SK-N-SH (cell line): ENCODE measurements at regions not wholly inside any gene's neighbourhood (a gene's known extent, or its start where the extent isn't known, plus 50 kb on each side); places are given as distances from the start of the nearest gene placed in this dataset.

Experiments used
- CTCF ChIA-PET: fragments of 300-600, 350-600 bp; formaldehyde crosslinking; extraction: SDS; loops from one replicate; lab custom pipeline; 2021; lab: Yijun Ruan, JAX
- POLR2A ChIA-PET: fragments of 350-600 bp; sonication (Branson Sonifier 250); formaldehyde crosslinking; extraction: SDS; loops from one replicate; lab custom pipeline; 2020; ENCODE audit warnings: antibody characterized with exemption, inconsistent platforms; lab: Yijun Ruan, JAX
- DNase-seq: peaks from one replicate; pipeline ENCODE4 v3.0.0; 2012
- H2AFZ ChIP-seq: fragments of 200-600 bp; sonication (generic); 2 replicates; pipeline ENCODE4 v1.8.1; 2016; ENCODE audit warnings: antibody characterized with exemption, mild to moderate bottlenecking, low read depth
- H3F3A ChIP-seq: fragments of 200-600 bp; sonication (generic); replicated peaks from 2 replicates; pipeline ENCODE3; 2016; ENCODE audit warnings: antibody characterized with exemption, mild to moderate bottlenecking; ENCODE audit not compliant: insufficient read depth
- H3K27ac ChIP-seq, 2 experiments: fragments of 200-500 bp in 1 of 2; fragments of 200-600 bp in 1 of 2; sonication (Bioruptor generic) in 1 of 2; sonication (generic), shearing (Covaris generic) in 1 of 2; 2 replicates each; pipeline versions ENCODE4 v1.5.1 to v1.6.1; 2014 to 2016; ENCODE audit warnings: low read depth in 2 of 2, inconsistent platforms in 1 of 2, low read length in 1 of 2, mild to moderate bottlenecking in 1 of 2, mixed read lengths in 1 of 2
- H3K27me3 ChIP-seq: fragments of 200-600 bp; sonication (generic), shearing (Covaris generic); 2 replicates; pipeline ENCODE4 v1.6.1; 2016; ENCODE audit warnings: mixed run types; ENCODE audit not compliant: insufficient read depth
- H3K36me3 ChIP-seq, 2 experiments: fragments of 200-500 bp in 1 of 2; fragments of 200-600 bp in 1 of 2; sonication (Bioruptor generic) in 1 of 2; sonication (generic) in 1 of 2; replicated peaks in 1 of 2; 2 replicates each; pipeline versions ENCODE3 to v1.5.1; 2014 to 2016; ENCODE audit warnings: low read length in 1 of 2, mild to moderate bottlenecking in 1 of 2; ENCODE audit not compliant: insufficient read depth in 2 of 2, control insufficient read depth in 1 of 2
- H3K4me1 ChIP-seq, 2 experiments: fragments of 200-500 bp in 1 of 2; fragments of 200-600 bp in 1 of 2; sonication (Bioruptor generic) in 1 of 2; sonication (generic), shearing (Covaris generic) in 1 of 2; 2 replicates each; pipeline versions ENCODE4 v1.5.1 to v1.6.1; 2014 to 2016; ENCODE audit warnings: low read depth in 1 of 2, low read length in 1 of 2, mixed run types in 1 of 2; ENCODE audit not compliant: insufficient read depth in 2 of 2, control insufficient read depth in 1 of 2
- H3K4me2 ChIP-seq: fragments of 200-600 bp; sonication (generic), shearing (Covaris generic); 2 replicates; pipeline ENCODE4 v1.6.1; 2017; ENCODE audit warnings: mixed run types
- H3K4me3 ChIP-seq, 2 experiments: fragments of 200-500 bp in 1 of 2; fragments of 200-600 bp in 1 of 2; sonication (Bioruptor generic) in 1 of 2; sonication (generic), shearing (Covaris generic) in 1 of 2; 2 replicates each; pipeline versions ENCODE4 v1.5.1 to v1.8.1; 2014 to 2016; ENCODE audit warnings: low read depth in 2 of 2, inconsistent platforms in 1 of 2, low read length in 1 of 2, mild to moderate bottlenecking in 1 of 2, mixed read lengths in 1 of 2, moderate library complexity in 1 of 2
- H3K79me2 ChIP-seq: fragments of 200-600 bp; sonication (generic); 2 replicates; pipeline ENCODE4 v1.8.1; 2017; ENCODE audit warnings: mild to moderate bottlenecking; ENCODE audit not compliant: insufficient read depth
- H3K9ac ChIP-seq: fragments of 200-600 bp; sonication (generic); 2 replicates; pipeline ENCODE4 v1.6.1; 2017; ENCODE audit warnings: mixed run types
- H3K9me2 ChIP-seq: fragments of 200-600 bp; sonication (generic); 2 replicates; pipeline ENCODE4 v1.6.1; 2017; ENCODE audit warnings: mixed run types
- H3K9me3 ChIP-seq: fragments of 200-600 bp; sonication (generic); 2 replicates; pipeline ENCODE4 v1.6.1; 2017; ENCODE audit warnings: mixed run types, mild to moderate bottlenecking, moderate library complexity
- H4K20me1 ChIP-seq: fragments of 200-600 bp; sonication (generic); 2 replicates; pipeline ENCODE4 v1.6.1; 2017; ENCODE audit warnings: mild to moderate bottlenecking, mixed run types; ENCODE audit not compliant: insufficient read depth
- EZH2phosphoT487 ChIP-seq: fragments of 200-600 bp; sonication (generic); IDR thresholded peaks from 2 replicates; pipeline ENCODE4 v1.6.1; 2017; ENCODE audit warnings: low read depth, mixed run types, mild to moderate bottlenecking, antibody characterized with exemption, moderate library complexity, borderline replicate concordance
- FOXM1 ChIP-seq: IDR thresholded peaks from 2 replicates; pipeline ENCODE4 v1.4.0; 2012; ENCODE audit warnings: low read depth, mild to moderate bottlenecking
- GATA2 ChIP-seq: sonication (generic); formaldehyde crosslinking; IDR thresholded peaks from 2 replicates; pipeline ENCODE4 v1.5.0; 2020; ENCODE audit warnings: mild to moderate bottlenecking, missing genetic modification reagents
- JUND ChIP-seq: IDR thresholded peaks from 2 replicates; pipeline ENCODE4 v1.4.0; 2012
- MXI1 ChIP-seq: IDR thresholded peaks from 2 replicates; pipeline ENCODE4 v1.6.1; 2012; ENCODE audit warnings: mild to moderate bottlenecking, low read depth, low read length, improper control_type of control experiment
- NFIC ChIP-seq: IDR thresholded peaks from 2 replicates; pipeline ENCODE4 v1.4.0; 2012; ENCODE audit warnings: borderline replicate concordance
- POLR2AphosphoS5 ChIP-seq: IDR thresholded peaks from 2 replicates; pipeline ENCODE4 v1.6.1; 2012; ENCODE audit warnings: low read depth, low read length
- RCOR1 ChIP-seq: fragments of 150-350 bp; IDR thresholded peaks from 2 replicates; pipeline ENCODE4 v1.6.1; 2017; ENCODE audit warnings: antibody characterized with exemption, low read length
- RFX5 ChIP-seq: IDR thresholded peaks from 2 replicates; pipeline ENCODE4 v1.6.1; 2012; ENCODE audit warnings: mild to moderate bottlenecking, improper control_type of control experiment, low read length
- RXRA ChIP-seq: IDR thresholded peaks from 2 replicates; pipeline ENCODE4 v1.4.0; 2012; ENCODE audit warnings: low read depth, mild to moderate bottlenecking, borderline replicate concordance
- SIN3A ChIP-seq: IDR thresholded peaks from 2 replicates; pipeline ENCODE4 v1.6.1; 2012; ENCODE audit warnings: low read depth, mild to moderate bottlenecking, low read length, moderate library complexity, borderline replicate concordance
- TCF12 ChIP-seq: IDR thresholded peaks from 2 replicates; pipeline ENCODE4 v1.4.0; 2012
- YY1 ChIP-seq: IDR thresholded peaks from 2 replicates; pipeline ENCODE4 v1.4.0; 2012; ENCODE audit warnings: low read depth, mild to moderate bottlenecking
- ZBTB33 ChIP-seq: IDR thresholded peaks from 2 replicates; pipeline ENCODE4 v1.4.0; 2012; ENCODE audit warnings: low read depth, borderline replicate concordance
- whole genome bisulfite sequencing: methylation state at CpG from one replicate; pipeline ENCODE4 v1.1.6; 2017; ENCODE audit warnings: low lambda C conversion rate; 5-methylcytosine and 5-hydroxymethylcytosine counted together
- TF ChIP-seq, protein P1 (sequence below): fragments of 150-350 bp; IDR thresholded peaks from 2 replicates; pipeline ENCODE4 v1.6.1; 2016; ENCODE audit warnings: mild to moderate bottlenecking, low read depth, low read length

GRCh38 chr11:27873664-27874063 lies 173.4 kb upstream of the BDNF start:
- WGBS: 94% methylated on average over 6 of the region's 6 CpGs
- Histone ChIP-seq H3K4me1 (no peaks in the 10 kb centered on the region), H3K27me3 (no peaks in the 10 kb centered on the region), H3K79me2 (no peaks in the 10 kb centered on the region), H4K20me1 (no peaks in the 10 kb centered on the region), H3K4me2 (no peak overlapping the region), H3K9me3 (no peaks in the 10 kb centered on the region), H2AFZ (no peak overlapping the region), H3K27ac (no peak overlapping the region), H3K4me3 (no peak overlapping the region), H3K9ac (no peak overlapping the region), H3F3A (no peaks in the 10 kb centered on the region), H3K9me2 (no peaks in the 10 kb centered on the region), H3K36me3 (no peaks in the 10 kb centered on the region)
- POLR2A ChIA-PET: no interaction called here
- no peak for DNase-seq
- CTCF ChIA-PET: no interaction called here
- no peak for TF ChIP-seq MXI1
- no peak for TF ChIP-seq EZH2phosphoT487
- TF ChIP-seq RCOR1: no peak
- TF ChIP-seq NFIC: no peak
- no peak for TF ChIP-seq SIN3A

DNA sequence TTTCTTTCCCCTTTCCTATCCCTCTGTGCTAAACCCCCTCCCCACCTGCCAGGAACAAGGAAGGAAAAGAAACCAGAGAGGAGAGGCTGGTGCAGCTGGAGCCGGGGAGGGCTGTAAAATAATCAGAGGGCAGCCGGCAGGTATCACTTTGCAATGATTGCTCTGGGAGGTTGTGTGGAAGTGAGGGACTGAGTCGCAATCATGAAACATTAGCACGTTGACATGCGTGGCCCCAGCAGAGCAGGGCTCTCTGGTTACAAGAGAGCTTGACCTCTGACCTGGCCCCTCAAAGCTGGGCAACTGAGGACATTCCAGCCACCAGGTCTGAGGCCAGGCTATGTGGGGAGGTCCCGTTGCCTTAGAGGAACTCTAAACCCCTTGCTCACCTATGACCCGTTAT lies 170.8 kb upstream of the BDNF start:
- TF ChIP-seq, protein P1, sequence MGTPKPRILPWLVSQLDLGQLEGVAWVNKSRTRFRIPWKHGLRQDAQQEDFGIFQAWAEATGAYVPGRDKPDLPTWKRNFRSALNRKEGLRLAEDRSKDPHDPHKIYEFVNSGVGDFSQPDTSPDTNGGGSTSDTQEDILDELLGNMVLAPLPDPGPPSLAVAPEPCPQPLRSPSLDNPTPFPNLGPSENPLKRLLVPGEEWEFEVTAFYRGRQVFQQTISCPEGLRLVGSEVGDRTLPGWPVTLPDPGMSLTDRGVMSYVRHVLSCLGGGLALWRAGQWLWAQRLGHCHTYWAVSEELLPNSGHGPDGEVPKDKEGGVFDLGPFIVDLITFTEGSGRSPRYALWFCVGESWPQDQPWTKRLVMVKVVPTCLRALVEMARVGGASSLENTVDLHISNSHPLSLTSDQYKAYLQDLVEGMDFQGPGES: no peak
- TF ChIP-seq YY1 (no peak), EZH2phosphoT487 (no peak), POLR2AphosphoS5 (no peak), FOXM1 (no peak), RFX5 (no peak), RXRA (no peak), GATA2 (CRISPR knock-in tag) (no peak), JUND (no peak), ZBTB33 (no peak), TCF12 (no peak), SIN3A (no peak)
- Histone ChIP-seq H3K4me3 (no peak overlapping the region), H3K4me2 (no peak overlapping the region), H3K9me3 (no peaks in the 10 kb centered on the region), H3K4me1 (no peaks in the 10 kb centered on the region), H3K9ac (no peak overlapping the region), H3K36me3 (no peaks in the 10 kb centered on the region), H4K20me1 (no peaks in the 10 kb centered on the region), H2AFZ (no peak overlapping the region), H3K27ac (no peak overlapping the region), H3K9me2 (no peaks in the 10 kb centered on the region), H3K27me3 (no peaks in the 10 kb centered on the region), H3F3A (no peaks in the 10 kb centered on the region), H3K79me2 (no peaks in the 10 kb centered on the region)
- no peak for DNase-seq
- WGBS: 51% methylated on average over 7 of the region's 7 CpGs
- CTCF ChIA-PET: interaction anchor here (1.0 kb wide), 1 partner anchor 55 kb away, joined by 3 read pairs; no protein-coding TSS in a partner anchor
- POLR2A ChIA-PET: no interaction called here
